LNCAP (cell line): ENCODE measurements at regions not wholly inside any gene's neighbourhood (a gene's known extent, or its start where the extent isn't known, plus 50 kb on each side); places are given as distances from the start of the nearest gene placed in this dataset.

ENCODE experiments used
- TF ChIP-seq, protein P1 (sequence below): fragments of 450-650 bp; IDR thresholded peaks from 2 replicates; pipeline ENCODE4 v1.5.1; 2017; ENCODE audit warnings: mild to moderate bottlenecking

DNA sequence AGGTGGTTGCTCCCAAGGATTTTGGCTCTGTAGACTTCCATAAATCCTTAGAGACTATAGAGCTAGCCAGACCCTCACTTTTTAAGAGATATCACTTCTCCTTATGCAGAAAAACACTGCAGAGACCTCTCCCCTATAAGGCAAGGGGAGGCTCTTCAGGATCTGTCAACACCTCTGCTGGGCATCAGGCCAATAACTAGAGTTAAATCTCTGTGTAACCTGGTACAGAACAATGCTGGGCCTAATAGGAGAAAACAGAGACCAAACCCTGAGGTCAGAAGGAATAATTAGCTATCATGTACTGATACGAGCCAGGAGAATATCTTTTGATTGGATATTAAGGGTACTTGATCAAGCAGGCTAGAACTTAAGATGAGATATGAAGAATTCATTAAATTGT is 358.5 kb downstream of the TBC1D4 start:
- TF ChIP-seq, protein P1, sequence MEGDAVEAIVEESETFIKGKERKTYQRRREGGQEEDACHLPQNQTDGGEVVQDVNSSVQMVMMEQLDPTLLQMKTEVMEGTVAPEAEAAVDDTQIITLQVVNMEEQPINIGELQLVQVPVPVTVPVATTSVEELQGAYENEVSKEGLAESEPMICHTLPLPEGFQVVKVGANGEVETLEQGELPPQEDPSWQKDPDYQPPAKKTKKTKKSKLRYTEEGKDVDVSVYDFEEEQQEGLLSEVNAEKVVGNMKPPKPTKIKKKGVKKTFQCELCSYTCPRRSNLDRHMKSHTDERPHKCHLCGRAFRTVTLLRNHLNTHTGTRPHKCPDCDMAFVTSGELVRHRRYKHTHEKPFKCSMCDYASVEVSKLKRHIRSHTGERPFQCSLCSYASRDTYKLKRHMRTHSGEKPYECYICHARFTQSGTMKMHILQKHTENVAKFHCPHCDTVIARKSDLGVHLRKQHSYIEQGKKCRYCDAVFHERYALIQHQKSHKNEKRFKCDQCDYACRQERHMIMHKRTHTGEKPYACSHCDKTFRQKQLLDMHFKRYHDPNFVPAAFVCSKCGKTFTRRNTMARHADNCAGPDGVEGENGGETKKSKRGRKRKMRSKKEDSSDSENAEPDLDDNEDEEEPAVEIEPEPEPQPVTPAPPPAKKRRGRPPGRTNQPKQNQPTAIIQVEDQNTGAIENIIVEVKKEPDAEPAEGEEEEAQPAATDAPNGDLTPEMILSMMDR = no peak

DNA sequence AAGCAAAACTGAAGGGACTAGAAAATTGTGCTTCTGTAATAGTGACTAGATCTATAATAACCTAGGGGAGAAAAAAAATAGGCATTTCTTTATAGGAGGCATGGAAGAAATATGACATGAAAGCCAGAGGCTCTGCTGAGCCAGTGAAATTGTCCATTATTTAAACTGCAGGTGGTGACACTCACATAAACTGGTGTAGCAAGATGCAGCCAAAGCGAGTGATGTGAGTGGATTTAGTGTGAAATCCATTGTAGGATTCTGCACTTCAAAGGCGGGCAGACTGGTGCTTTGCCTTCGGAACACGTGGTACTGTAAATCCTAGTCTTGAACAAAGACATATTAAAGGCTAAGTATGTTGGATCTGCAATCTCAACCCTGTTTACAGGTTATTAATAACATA is 361.9 kb downstream of the TBC1D4 start:
- TF ChIP-seq, protein P1 = no peak

DNA sequence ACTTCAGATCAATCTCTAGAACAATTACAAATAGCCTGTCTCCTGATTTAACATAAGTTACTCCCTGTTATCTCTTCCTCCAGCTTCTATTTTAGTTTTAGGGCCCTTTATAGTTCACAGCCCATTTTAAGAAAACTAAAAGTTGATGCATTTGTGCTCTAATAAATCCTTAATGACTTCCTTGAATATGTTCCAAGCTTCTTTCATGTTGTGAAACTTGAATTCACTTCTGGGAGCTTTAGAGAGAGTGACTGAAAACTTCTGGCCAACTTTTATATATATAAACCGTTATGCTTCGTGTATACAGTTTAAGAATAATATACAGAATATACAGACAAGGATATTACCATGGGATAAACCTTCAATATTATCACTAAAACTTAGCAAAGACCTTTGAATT is 366.8 kb downstream of the TBC1D4 start:
- TF ChIP-seq, protein P1 = no peak

DNA sequence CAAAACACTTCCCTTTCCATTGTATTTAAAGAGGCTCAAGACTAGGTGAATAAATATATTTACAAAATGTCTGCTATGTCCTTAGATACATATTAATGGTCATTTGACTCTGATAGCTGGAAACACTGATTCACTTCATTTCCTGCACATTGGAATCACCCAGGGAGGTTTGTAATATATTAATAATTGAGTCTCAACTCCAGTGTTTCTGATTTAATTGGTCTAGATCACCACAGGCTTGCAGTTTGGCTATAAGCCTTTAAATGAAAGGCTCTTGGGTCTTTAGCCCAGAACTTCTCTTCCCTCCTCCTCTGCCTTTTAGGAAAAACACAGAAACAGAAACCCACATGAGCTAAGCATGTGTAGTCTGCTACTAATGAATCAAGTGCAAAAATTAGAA is 378.0 kb downstream of the TBC1D4 start:
- TF ChIP-seq, protein P1 = no peak

DNA sequence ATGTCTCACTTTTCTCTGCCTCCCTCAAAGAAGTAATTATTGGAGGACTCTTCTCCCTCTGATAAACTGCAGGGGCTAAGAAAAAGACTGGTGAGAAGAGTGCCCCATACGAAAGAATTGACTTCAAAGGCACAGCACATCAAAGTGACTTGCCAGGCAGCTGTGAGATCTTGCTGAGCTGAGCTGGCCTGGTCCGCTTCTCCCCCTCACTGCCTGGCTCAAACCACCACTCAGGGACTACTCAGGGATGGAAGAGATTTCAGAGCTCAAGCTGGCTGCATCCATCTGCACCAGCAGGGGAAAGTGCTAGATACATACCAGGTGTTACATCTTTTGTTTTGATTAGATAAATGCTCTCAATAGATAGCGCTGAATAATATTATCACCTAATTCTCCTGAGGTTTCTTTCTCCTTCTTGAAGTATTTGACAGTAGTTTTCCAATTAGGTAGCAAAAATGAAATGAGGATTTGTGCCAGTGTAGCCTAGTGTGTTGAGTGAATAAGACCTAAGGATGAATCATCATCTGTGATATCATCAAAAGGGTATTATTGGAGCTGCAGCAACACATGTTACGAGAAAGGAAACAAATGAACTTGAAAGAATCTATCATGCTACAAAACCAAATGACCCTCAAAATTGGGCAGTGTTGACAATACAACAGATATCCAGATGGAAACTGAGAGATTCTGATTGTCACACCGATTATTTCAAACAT is 379.8 kb downstream of the TBC1D4 start:
- TF ChIP-seq, protein P1 = no peak

DNA sequence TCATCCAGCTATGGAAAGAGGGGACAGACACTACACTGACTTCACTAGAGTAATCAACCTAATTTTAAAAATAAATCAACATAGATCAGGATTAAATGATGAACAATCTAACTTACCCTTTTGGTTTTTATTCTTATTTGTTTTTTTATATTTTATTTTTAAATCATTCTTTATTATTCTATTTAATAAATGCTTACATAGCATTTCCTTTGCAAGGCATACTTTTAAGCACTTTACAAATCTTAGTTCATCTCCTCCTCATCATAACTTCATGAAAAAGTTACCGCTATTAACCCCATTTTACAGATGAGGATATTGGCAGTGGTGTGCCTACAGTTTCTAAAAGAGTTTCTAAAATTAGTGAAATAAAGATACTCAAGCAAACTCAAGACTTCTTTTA is 380.6 kb downstream of the TBC1D4 start:
- TF ChIP-seq, protein P1 = no peak

DNA sequence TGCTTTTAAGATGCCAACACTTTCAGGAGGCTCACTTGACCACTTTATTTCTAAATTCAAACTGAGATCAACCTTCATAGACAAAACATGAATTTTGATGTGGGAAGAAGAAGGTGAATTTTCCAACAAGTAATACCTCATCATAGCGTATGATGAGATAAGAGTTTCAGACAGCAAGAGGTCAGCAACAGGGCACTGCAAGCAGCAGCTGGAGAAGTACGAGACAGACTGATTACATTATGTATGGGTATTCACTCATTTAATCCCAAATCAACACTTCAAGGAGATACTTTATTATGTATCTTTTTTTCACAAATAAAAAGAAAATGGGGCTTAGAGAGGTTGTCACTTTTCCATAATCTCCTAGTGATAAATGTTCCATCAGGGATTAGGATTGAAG is 389.8 kb downstream of the TBC1D4 start:
- TF ChIP-seq, protein P1 = no peak

DNA sequence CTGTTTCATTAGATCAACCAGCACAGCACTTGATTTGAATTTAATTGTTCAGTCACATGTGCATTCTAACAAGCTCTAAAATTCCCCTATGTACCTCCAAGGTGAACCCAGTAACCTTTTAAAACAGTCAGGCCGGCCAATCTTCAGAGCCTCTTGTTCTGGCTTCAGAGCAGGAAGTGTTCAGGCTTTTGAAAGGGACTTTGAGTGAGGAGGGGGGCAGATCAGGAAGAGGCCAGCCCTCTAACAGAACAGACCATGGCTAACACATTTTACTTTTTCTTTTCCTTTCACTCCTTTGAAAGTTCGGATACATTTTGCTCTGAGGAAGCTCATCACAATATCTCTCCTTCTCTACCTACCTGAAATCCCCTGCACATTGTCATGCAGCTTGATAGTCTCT is 390.3 kb downstream of the TBC1D4 start:
- TF ChIP-seq, protein P1 = no peak
